Osteoblast (primary cell): ENCODE measurements at regions not wholly inside any gene's neighbourhood (a gene's known extent, or its start where the extent isn't known, plus 50 kb on each side); places are given as distances from the start of the nearest gene placed in this dataset.

Experiments used
- DNase-seq: peaks from one replicate; pipeline ENCODE4 v3.0.0; 2011; ENCODE audit warnings: low spot score, mixed read lengths; ENCODE audit not compliant: insufficient read length; ENCODE audit errors: missing footprints
- H2AFZ ChIP-seq: 2 replicates; pipeline ENCODE4 v1.6.0; 2011; ENCODE audit warnings: mild to moderate bottlenecking, low read length
- H3K27ac ChIP-seq: 2 replicates; pipeline ENCODE4 v1.5.1; 2011; ENCODE audit warnings: mild to moderate bottlenecking, low read depth, low read length, moderate library complexity
- H3K27me3 ChIP-seq: 2 replicates; pipeline ENCODE4 v1.6.0; 2012; ENCODE audit warnings: mild to moderate bottlenecking, control low read depth, inconsistent platforms, low read length, moderate library complexity; ENCODE audit not compliant: insufficient read depth
- H3K36me3 ChIP-seq: 2 replicates; pipeline ENCODE4 v1.5.1; 2011; ENCODE audit warnings: mild to moderate bottlenecking, low read length, control low read depth, moderate library complexity; ENCODE audit not compliant: insufficient read depth
- H3K4me1 ChIP-seq: 2 replicates; pipeline ENCODE4 v1.5.1; 2011; ENCODE audit warnings: mild to moderate bottlenecking, low read length, control low read depth, moderate library complexity; ENCODE audit not compliant: insufficient read depth
- H3K4me2 ChIP-seq: 2 replicates; pipeline ENCODE4 v1.6.0; 2011; ENCODE audit warnings: mild to moderate bottlenecking, low read length; ENCODE audit not compliant: insufficient read depth
- H3K4me3 ChIP-seq: fragments of 200-600 bp; sonication (generic); 3 replicates; pipeline ENCODE4 v1.5.1; 2012; ENCODE audit warnings: mild to moderate bottlenecking, low read length, inconsistent platforms; ENCODE audit not compliant: insufficient read depth
- H3K79me2 ChIP-seq: 2 replicates; pipeline ENCODE4 v1.6.0; 2012; ENCODE audit warnings: mild to moderate bottlenecking, low read length, control low read depth, inconsistent platforms; ENCODE audit not compliant: insufficient read depth
- H3K9me3 ChIP-seq: 2 replicates; pipeline ENCODE4 v1.5.1; 2011; ENCODE audit warnings: low read depth, low read length, control low read depth
- H4K20me1 ChIP-seq: 2 replicates; pipeline ENCODE4 v1.6.0; 2012; ENCODE audit warnings: mild to moderate bottlenecking, low read length, control low read depth; ENCODE audit not compliant: insufficient read depth
- CTCF ChIP-seq: IDR thresholded peaks from 2 replicates; pipeline ENCODE4 v1.5.1; 2011; ENCODE audit warnings: mild to moderate bottlenecking, low read depth, low read length, moderate library complexity; ENCODE audit errors: extremely low read depth

DNA sequence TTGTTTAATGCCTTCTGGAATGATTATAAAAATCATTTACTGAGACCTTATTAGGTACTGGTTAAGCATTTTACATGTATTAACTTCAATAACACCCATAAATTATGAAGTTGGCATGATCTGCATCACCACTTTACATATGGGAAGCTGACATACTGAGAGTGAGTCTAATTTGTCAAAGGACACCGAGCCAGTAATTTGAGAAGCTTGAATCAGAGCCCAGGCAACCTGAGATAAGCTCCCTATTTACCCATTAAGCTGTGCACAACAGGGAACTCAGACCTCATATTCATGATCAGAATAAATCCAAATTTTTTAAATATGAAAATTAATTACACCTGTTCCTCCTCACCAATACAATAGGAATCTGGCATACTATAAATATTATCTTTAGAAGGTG lies 247.9 kb upstream of the EPHA5 start:
- H3K79me2 ChIP-seq = no peaks in the 10 kb centered on the region
- no peaks in the 10 kb centered on the region for H4K20me1 ChIP-seq
- H3K27ac ChIP-seq = no peak overlapping the region
- no peaks in the 10 kb centered on the region for H3K9me3 ChIP-seq
- H3K27me3 ChIP-seq = no peaks in the 10 kb centered on the region
- H3K36me3 ChIP-seq = no peaks in the 10 kb centered on the region
- H3K4me2 ChIP-seq = no peak overlapping the region
- H3K4me3 ChIP-seq = no peak overlapping the region
- H3K4me1 ChIP-seq = no peaks in the 10 kb centered on the region
- no peak overlapping the region for H2AFZ ChIP-seq
- DNase-seq = no peak
- no peak for TF ChIP-seq CTCF

DNA sequence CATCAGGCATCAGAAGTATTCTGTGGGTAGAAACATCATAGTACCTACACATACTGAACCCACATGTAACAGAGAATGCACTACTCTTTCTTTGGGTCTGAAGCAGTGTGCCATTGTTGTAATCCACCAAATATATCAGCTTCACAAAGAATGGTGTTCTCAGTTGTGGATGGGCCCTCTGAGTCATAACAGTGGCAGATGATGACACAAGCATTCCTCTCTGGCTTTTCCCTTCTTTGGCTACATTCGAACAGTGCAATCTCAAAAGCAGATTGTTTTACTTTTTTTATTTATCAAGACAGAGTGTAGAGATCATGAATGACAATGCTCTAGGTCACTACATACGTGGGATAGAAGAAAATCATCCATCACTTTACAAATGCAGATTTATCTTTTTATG lies 247.2 kb upstream of the EPHA5 start:
- Histone ChIP-seq H4K20me1 (no peaks in the 10 kb centered on the region), H3K79me2 (no peaks in the 10 kb centered on the region), H3K9me3 (no peaks in the 10 kb centered on the region), H3K4me2 (no peak overlapping the region), H3K36me3 (no peaks in the 10 kb centered on the region), H3K4me1 (no peaks in the 10 kb centered on the region), H3K27ac (no peak overlapping the region), H3K27me3 (no peaks in the 10 kb centered on the region), H2AFZ (peak overlapping the region; percentile 13), H3K4me3 (no peak overlapping the region)
- TF ChIP-seq CTCF = no peak
- DNase-seq = no peak

GRCh38 chr4:65911720-65912119 lies 241.4 kb upstream of the EPHA5 start:
- no peak for TF ChIP-seq CTCF
- Histone ChIP-seq H2AFZ (no peak overlapping the region), H3K27me3 (no peaks in the 10 kb centered on the region), H3K4me1 (no peaks in the 10 kb centered on the region), H3K4me3 (no peak overlapping the region), H3K79me2 (no peaks in the 10 kb centered on the region), H3K4me2 (no peak overlapping the region), H3K36me3 (no peaks in the 10 kb centered on the region), H3K27ac (no peak overlapping the region), H4K20me1 (no peaks in the 10 kb centered on the region), H3K9me3 (no peaks in the 10 kb centered on the region)
- DNase-seq = no peak

GRCh38 chr4:65893957-65894755 lies 223.9 kb upstream of the EPHA5 start:
- no peaks in the 10 kb centered on the region for H3K36me3 ChIP-seq
- TF ChIP-seq CTCF = no peak
- peak; percentile 44 for DNase-seq

More at GRCh38 chr4:65893957-65894755, 223.9 kb upstream of the EPHA5 start:
- Histone ChIP-seq H4K20me1 (no peaks in the 10 kb centered on the region), H2AFZ (no peak overlapping the region), H3K4me1 (no peaks in the 10 kb centered on the region), H3K4me3 (no peak overlapping the region), H3K79me2 (no peaks in the 10 kb centered on the region), H3K27me3 (no peaks in the 10 kb centered on the region), H3K4me2 (no peak overlapping the region), H3K9me3 (no peaks in the 10 kb centered on the region), H3K27ac (no peak overlapping the region)
